GM11168 (cell line): ENCODE measurements at regions not wholly inside any gene's neighbourhood (a gene's known extent, or its start where the extent isn't known, plus 50 kb on each side); places are given as distances from the start of the nearest gene placed in this dataset.
"Not testable (repeated sequence)": the region's sequence is repeated elsewhere in the genome, so short reads cannot be mapped to it uniquely, and the experiment has no call there.

Experiments used
- in situ Hi-C: fragments of 300-500 bp; cut with MboI; formaldehyde crosslinking; loops from one replicate; pipeline ENCODE4 v1.12.0; 2022; ENCODE audit warnings: low sequenced_read_pairs; ENCODE audit not compliant: unreplicated experiment

- in situ Hi-C loops: no loop called here
Measured at GRCh38 chr7:131145026-131145425, 182.7 kb upstream of the MKLN1 start.

- in situ Hi-C loops: no loop called here
Measured at GRCh38 chr7:131145770-131146169, 181.9 kb upstream of the MKLN1 start.

- in situ Hi-C loops: no loop called here
Measured at GRCh38 chr7:131147604-131148003, 180.1 kb upstream of the MKLN1 start.

GRCh38 chr7:131148258-131148657, 179.4 kb upstream of the MKLN1 start:
- in situ Hi-C loops: no loop called here

- in situ Hi-C loops: no loop called here
Measured at GRCh38 chr7:131148708-131149428, 178.8 kb upstream of the MKLN1 start.

GRCh38 chr7:131149429-131149773, 178.3 kb upstream of the MKLN1 start:
- in situ Hi-C loops: no loop called here

- in situ Hi-C loops: no loop called here
Measured at GRCh38 chr7:131149840-131150239, 177.8 kb upstream of the MKLN1 start.

- in situ Hi-C loops: no loop called here
Measured at GRCh38 chr7:131151034-131151433, 176.6 kb upstream of the MKLN1 start.

GRCh38 chr7:131152766-131153165, 174.9 kb upstream of the MKLN1 start:
- in situ Hi-C loops: no loop called here

- in situ Hi-C loops: no loop called here
Measured at GRCh38 chr7:131154380-131154779, 173.3 kb upstream of the MKLN1 start.

GRCh38 chr7:131157530-131158243, 170.0 kb upstream of the MKLN1 start:
- in situ Hi-C loops: no loop called here

GRCh38 chr7:131158244-131158636, 169.4 kb upstream of the MKLN1 start:
- in situ Hi-C loops: not testable (repeated sequence)

- in situ Hi-C loops: no loop called here
Measured at GRCh38 chr7:131159961-131160361, 167.7 kb upstream of the MKLN1 start.

- in situ Hi-C loops: no loop called here
Measured at GRCh38 chr7:131161103-131161502, 166.6 kb upstream of the MKLN1 start.

GRCh38 chr7:131164025-131164925, 163.4 kb upstream of the MKLN1 start:
- in situ Hi-C loops: no loop called here

GRCh38 chr7:131166066-131166465, 161.6 kb upstream of the MKLN1 start:
- in situ Hi-C loops: no loop called here

GRCh38 chr7:131170440-131171271, 157.0 kb upstream of the MKLN1 start:
- in situ Hi-C loops: no loop called here

- in situ Hi-C loops: no loop called here
Measured at GRCh38 chr7:131173145-131173890, 154.4 kb upstream of the MKLN1 start.

GRCh38 chr7:131174391-131174790, 153.3 kb upstream of the MKLN1 start:
- in situ Hi-C loops: no loop called here
